Epithelial cell of prostate (primary cell): ENCODE measurements at regions not wholly inside any gene's neighbourhood (a gene's known extent, or its start where the extent isn't known, plus 50 kb on each side); places are given as distances from the start of the nearest gene placed in this dataset.
A peak's percentile ranks its signal among the peaks of the same experiment; 100 is the strongest.

Source experiments
- DNase-seq: peaks from one replicate; pipeline ENCODE4 v3.0.0-alpha.2; 2011; ENCODE audit warnings: low read depth, low spot score
- H3K27ac ChIP-seq: fragments of 450-650 bp; 2 replicates; pipeline ENCODE4 v1.5.1; 2017; ENCODE audit warnings: mild to moderate bottlenecking

DNA sequence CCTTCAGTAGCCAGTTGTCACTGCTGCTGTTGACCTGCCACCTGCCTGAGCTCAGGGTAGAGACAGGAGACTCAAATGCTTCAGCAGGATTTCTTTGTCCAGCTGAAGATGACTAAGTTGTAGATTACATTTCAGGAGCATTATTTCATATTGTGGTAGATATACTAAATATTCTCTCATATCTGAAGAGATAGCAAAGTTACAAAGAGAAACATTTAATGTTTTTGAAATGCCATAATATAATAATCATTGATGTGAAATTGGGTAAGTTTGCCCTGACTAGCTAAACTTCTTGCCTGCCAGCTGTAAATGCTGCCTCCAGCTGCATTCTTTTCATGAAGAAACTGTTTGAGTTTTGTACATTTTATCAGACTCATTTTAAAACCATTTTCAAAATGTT lies 247.6 kb upstream of the CNKSR2 start:
- H3K27ac ChIP-seq: no peak overlapping the region
- DNase-seq: no peak

DNA sequence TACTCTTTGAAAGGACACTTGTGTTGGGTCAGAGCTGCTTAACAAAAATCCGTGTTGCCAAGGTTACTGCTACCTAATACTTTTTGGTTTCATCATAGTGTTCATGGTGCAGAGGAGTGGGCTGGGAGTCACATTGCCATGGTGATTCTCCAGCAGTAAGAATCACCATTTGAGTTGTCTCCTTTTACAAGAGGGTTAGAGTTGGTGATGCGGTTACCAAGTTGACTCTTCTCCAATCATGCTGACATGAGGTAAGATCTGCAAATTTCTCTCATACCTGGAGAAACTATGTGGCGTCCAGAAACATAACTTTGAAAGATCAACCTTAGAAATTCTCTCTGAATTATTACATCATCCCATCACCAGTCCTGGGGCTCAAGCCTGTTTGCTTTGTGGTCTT lies 242.9 kb upstream of the CNKSR2 start:
- H3K27ac ChIP-seq: no peak overlapping the region
- DNase-seq: no peak

DNA sequence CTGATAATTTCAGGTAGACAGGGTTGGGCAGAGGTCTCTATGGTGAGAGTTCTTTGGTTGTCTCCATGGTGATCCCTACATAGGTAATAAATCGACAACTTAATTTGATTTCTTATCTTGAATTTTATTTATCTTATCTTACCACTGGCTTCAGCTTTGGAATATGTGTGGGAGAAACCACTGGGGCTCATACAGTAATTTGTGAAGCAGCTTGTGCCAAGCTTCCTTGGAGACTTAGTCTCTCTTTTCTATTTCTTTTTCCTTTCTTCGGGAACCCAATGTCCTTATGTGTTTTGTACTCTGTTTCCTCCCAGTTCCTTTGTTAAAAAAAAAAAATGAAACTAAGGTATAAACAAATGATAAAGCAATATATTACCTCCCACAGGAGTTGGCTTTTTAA lies 242.4 kb upstream of the CNKSR2 start:
- no peak overlapping the region for H3K27ac ChIP-seq
- DNase-seq: no peak

DNA sequence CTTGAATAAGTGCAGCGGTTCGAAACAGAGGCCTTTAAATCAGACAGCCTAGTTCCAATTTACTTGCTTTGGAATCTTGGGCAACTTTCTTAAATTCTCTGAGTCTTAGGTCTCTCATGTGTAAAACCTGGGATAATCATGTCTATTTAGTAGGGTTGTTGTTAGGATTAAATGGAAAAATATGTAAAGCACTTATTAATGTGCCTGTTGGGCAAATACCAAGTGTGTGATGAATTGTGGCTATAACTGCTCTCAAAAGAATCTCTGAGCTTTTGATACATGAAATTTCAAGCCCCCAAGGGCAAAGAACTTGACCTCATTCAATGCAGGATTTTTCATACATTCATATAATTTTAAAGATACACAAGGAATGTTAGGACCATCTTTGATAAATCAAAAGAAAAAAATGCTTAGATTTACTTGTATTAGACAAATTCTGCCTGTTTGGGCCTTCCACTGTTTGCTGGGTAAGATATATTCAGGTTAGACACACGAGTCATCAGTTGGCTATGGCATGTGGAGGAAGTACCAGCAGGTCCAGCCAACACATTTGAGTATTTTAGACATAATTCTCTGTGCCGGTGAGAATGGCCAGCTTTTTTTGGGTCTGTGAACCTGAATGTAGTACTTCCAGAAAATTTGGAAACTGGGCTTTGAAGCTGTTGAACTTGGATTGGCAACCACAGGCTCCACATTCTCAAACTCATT lies 241.4 kb upstream of the CNKSR2 start:
- DNase-seq: no peak
- H3K27ac ChIP-seq: peak overlapping the region; percentile 26

DNA sequence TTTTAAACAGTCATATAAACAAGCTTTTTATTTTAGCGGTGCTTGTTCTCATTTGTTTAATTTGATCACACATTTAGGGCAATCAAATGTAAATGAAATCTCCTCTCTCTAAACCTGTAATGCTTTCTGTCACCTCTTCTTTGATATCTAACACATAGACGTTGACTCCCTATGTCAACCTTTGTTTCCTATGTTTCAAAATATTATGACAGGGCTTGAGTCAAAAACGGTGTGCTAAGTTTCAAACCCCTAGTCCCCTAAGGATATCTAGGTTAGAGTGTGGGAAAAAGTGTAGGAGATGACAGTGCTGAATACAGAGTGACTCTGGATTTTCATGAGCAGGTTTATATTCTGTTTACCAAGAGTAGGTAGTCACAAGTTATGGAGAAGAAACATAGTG lies 224.0 kb upstream of the CNKSR2 start:
- DNase-seq: no peak
- no peak overlapping the region for H3K27ac ChIP-seq

DNA sequence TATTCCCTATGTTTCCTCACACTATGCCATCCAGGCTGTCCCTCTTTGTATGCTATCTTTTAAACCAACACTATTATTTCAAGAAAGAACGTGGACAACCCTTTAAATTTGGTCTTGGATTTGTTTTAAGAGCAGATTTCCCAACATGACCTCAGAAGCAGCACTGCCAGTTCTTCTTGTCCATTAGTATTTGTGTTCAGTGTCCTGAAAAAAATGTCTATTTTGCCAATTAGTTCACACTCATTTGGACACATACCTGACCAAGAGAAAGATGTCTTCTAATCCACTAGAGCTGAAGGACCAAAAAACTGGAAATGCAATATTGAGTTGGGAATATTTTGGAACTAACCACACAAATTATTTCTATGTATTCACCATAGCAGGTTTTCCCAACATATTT lies 223.2 kb upstream of the CNKSR2 start:
- no peak overlapping the region for H3K27ac ChIP-seq
- no peak for DNase-seq

DNA sequence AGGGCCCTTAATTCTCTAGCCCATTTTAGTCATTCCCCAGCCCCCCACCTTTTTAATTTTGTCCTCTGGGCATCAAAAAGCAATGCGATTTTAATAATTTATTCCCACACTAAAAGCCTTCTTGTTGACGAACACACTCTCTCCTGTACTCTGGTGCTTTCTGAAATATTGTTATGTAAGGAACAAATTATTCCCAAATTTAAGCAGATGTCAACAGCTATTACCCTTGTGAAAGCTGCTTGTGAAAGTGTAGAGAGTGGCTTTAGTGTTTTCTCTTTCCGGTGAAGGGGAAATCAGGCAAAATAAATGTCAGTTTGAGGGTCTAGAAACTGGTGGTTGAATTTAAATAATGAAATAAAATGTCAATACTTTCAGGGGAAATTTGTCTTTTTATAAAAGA lies 221.2 kb upstream of the CNKSR2 start:
- DNase-seq: no peak
- no peak overlapping the region for H3K27ac ChIP-seq

DNA sequence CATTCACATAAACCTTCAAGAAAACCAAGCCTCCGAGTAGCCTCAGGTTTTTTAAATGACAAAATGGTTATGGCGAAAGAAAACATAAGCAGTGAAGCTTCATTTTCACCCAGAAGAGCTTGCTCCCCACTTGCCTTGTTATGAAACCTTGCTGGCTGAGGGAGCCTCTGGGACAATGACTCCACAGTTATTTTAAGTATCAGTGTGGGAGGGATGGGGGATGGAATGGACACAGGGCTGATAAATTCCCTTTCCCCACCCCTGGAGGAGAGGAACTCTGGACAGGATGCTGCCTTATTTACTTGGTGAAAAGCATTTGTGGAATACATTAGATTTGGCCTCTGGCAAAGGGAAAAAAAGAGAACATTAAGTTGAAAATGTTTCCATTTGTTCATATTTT lies 220.7 kb upstream of the CNKSR2 start:
- H3K27ac ChIP-seq: no peak overlapping the region
- DNase-seq: no peak

DNA sequence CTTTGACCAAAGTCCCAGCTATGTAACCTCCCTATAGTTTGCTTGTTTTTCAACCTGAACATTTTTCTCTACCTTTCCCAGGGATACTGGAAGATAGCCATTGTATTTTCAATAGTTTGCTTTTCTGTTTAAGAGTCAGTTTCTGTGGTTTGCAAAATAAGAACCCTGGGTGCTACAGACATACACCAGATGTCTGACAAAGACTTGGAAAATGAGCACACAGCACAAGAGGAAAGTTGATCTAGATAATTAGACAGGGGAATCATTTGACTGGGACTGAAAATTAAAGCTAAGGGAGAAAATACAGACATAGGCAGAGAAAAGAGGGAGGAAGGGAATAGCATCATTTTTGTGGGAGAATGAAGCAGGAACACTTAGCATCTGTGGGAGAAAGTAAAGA lies 218.3 kb upstream of the CNKSR2 start:
- no peak for DNase-seq
- no peak overlapping the region for H3K27ac ChIP-seq

DNA sequence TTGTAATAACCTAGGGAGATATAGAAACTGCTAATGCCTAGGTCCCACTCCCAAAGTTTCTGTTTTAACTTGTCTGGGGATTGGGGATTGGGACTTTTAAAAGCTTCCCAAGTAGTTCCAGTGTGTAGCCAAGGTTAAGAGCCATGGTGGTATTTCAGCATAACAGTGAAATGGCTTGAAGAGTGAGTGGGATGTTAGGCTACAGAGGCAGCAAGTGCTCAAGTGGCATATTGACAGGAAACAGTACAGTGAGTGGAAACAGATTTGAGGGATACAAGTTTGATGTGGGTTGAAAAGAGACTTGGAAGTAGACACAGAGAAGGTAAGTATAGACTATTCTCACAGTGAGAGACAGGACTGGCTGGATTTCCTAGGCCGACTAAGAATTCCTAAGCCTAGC lies 217.6 kb upstream of the CNKSR2 start:
- H3K27ac ChIP-seq: no peak overlapping the region
- DNase-seq: no peak

DNA sequence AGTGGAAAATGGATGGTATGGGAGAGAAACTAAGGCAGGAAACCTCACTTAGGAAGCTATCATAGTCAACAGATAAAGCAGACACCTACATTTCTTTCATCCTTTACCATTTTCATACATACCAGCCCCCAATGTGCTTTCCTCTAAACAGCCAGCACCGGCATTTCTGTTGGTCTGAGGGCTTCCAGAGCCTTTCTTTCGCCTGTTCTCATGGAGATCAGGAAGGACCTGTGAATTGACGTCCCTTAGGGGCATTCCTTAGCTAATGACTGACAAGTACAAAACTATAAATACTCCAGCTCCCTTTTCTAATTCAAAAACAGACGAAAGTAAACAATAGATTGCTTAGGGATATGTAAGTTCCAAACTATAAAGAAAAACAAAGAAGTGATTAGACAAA lies 215.5 kb upstream of the CNKSR2 start:
- DNase-seq: no peak
- H3K27ac ChIP-seq: no peak overlapping the region

DNA sequence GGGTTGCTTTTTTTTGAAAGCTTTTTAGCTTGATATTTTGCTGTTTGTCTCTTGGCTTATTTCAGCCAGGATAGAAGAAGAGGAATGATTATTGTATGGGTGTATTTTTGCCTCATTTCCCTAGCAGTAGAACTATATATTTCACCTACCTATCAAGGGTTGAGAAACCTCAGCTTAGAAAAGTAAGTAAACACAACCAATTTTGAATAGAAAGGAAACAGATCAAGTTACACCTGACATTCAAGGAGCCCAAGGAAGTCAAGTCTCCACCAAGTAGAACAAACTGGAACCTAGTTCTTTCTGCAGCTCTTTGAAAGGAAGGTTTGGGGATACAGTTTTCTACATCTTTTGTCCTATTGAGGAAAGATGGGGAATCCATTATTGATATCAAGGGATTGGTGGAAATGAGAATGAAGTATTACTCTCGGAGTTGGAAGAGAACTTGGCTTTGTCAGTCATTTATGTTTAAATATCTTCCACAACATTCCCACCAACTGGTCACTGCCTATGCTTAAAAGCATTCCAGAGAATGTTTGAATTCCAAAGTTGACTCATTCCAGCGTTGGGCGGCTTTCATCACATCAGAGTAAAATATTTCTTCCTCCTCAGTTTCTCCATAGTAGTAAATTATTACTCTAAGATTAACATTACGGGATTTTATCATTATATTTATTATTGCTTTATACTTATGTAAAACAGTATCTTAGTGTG lies 207.8 kb upstream of the CNKSR2 start:
- no peak for DNase-seq
- H3K27ac ChIP-seq: peak overlapping the region; percentile 38

DNA sequence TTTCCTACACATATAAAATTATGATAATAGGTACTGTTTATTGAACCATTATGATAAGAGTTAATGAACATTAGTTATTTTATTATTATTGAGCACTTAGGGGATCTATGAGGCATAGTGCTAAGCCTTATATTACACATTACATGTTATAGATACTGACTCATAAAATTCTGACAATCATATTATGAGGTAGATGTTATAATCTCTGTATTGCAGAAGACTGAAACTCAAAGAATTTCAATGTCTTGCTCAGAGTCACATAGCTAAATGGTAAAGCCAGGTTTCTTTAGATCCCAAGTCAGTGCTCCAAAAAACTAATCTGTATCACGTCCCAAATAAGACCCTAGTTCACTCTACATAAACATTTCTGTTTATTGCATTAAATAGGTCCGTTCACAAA lies 207.2 kb upstream of the CNKSR2 start:
- H3K27ac ChIP-seq: peak overlapping the region; percentile 38
- DNase-seq: no peak

DNA sequence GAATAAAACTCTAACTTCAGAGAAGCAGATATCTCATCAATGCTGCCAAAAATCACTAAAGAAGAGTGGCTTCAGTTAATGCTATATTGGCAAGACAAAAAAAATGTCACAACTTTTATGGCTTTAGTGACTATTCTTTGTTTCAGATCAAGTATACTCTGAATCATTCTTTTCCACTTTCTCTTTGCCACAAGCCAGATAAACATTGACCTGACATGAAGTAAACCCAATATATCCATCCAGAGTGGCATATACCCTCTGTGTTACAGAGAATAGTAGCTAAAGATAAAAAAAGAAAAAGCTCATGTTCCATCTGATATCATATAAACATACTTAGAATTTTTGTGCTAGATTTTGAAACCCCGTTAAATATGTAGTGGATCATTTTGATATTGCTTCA lies 206.7 kb upstream of the CNKSR2 start:
- DNase-seq: no peak
- no peak overlapping the region for H3K27ac ChIP-seq

DNA sequence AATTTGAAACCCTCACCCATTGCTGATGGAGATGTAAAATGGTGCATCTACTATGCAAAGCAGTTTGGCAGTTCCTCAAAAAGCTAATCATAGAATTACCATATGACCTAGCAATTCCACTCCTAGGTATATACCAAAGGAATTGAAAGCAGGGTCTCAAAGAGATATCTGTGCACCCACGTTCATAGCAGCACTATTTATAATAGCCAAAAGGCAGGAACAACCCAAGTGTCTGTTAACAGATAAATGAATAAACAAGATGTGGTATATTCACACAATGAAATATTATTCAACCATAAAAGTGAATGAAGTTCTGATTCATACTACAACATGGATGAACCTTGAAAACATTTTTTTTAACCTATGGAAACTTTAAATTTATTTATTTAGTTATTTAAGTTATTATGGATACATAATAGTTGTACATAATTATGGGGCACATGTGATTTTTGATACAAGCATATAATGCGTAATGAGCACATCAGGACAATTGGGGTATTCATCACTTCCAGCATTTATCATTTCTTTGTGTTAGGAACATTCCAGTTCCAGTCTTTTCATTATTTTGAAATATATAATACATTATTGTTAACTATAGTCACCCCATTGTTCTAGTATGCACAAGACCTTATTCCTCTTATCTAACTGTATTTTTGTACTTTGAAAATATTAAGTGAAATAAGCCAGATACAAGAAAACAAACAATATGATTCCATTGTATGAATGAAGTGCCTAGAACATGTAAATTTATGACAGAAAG lies 205.6 kb upstream of the CNKSR2 start:
- H3K27ac ChIP-seq: no peak overlapping the region
- no peak for DNase-seq

DNA sequence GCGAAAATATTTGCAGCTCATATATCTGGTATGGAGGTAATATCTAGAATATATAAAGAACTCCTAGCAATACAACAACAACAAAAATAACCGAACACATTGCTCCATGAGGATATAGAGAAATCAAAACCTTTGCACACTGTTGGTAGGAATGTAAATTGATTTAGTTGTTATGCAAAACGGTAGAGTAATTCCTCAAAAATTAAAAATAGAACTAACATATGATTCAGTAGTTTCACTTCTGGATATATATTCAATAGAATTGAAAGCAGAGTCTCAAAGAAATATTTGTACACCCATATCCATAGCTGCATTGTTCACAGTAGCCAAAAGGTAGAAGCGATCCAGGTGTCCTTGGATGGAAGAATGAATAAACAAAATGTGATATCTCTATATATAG lies 203.0 kb upstream of the CNKSR2 start:
- DNase-seq: no peak
- no peak overlapping the region for H3K27ac ChIP-seq

DNA sequence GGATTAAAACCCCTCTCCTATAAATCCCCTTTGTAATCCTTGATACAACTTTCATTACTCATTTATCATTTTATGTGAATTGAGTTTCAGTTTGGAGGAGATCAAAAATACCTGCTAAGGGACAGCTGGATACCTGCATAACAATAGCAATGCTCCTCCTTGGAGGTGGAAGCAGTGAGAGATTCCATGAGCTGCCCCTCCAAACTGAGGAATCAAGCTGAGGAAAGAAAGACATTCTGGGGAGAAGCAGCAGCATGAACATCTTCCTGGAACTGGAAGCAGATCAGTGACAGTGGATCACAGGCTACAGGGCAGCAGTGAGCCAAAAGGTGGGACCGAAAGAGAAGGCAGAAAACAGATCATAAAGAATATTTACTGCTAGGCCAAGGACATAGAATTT lies 199.8 kb upstream of the CNKSR2 start:
- no peak for DNase-seq
- no peak overlapping the region for H3K27ac ChIP-seq

DNA sequence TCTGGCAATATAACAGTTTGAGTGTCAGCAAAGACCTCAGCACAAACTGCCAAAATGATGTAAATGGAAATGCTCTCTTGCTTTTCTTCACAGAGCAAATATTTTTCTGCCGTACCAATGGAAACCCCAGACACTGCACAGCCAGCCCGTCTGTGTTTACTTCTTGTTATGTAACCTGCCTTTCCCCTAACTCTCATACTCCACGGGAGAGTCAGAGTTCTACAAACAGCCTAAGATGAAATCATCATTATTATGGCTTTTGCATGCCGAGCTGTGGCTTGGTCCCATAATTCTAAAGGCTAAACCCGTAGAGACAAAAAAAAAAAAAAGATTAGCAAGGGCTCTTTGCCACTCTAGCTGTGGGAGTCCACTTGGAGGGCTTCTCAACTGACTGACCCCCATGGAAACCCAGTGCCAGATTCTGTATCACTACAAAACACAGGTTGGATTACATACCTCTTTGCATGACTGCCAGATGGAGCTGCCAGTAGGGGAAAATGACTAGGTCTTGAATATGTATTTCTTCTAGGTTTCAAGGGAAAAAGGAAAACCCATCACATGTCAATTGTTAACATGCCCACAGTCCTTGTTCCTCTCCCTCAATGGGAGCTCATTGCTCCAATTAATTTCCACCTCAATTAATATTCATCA lies 197.2 kb upstream of the CNKSR2 start:
- DNase-seq: no peak

DNA sequence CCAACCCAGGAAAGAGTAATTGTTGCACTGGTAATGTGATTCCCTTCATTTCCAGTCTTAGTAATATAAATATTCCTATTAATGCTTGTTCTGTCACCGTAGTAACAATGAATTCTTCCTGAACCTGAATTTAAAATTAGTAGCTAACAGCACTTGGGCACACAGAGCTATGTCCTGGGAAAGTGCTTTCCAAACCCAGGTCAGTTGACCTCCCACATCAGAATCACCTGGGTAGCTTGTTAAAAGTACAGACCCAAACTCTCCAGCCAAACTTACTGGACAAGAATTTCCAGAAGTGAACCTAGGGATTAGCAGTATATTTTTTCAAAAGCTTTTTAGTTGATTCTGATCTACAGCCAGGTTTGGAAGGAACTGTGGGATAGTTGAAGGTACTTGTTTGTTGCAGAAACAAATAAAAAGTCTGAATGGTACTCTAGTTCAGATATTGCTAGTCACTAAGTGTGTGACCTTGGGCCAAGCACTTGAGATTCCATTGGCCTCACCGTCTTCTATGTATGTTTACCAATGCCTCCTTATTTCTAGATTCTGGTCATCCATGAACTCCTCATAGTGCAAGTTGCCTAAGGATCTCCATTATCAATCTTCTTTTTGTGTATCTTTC lies 192.9 kb upstream of the CNKSR2 start:
- no peak overlapping the region for H3K27ac ChIP-seq

More for the DNA sequence above, 197.2 kb upstream of the CNKSR2 start:
- no peak overlapping the region for H3K27ac ChIP-seq

DNA sequence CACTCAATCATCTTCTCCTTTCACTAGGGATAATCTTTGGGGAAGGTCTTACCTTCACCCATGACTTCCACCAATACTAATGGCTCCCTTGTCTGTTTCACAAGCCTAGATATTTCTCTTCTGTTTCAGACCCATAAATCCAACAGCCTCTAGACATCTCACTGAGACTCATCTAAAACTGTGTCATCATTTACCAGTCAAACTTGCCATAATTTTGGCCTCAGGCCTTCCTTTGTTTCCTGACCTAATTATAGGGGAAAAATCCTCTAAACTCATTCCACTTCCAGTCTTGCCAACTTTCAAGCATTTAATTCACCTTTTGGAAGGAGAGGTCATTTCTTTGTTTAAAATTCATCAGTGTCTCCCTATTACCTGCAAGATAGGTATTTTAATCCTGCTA lies 181.0 kb upstream of the CNKSR2 start:
- no peak for DNase-seq
- no peak overlapping the region for H3K27ac ChIP-seq

More for the DNA sequence above, 192.9 kb upstream of the CNKSR2 start:
- no peak for DNase-seq
